HG02943 (cell line): ENCODE measurements at regions not wholly inside any gene's neighbourhood (a gene's known extent, or its start where the extent isn't known, plus 50 kb on each side); places are given as distances from the start of the nearest gene placed in this dataset.

Source experiments
- ATAC-seq: cut with Tn5 transposase; IDR thresholded peaks from one replicate; pipeline ENCODE4 v1.9.1; 2021; ENCODE audit warnings: mild to moderate bottlenecking, low read depth, moderate library complexity; ENCODE audit not compliant: unreplicated experiment

DNA sequence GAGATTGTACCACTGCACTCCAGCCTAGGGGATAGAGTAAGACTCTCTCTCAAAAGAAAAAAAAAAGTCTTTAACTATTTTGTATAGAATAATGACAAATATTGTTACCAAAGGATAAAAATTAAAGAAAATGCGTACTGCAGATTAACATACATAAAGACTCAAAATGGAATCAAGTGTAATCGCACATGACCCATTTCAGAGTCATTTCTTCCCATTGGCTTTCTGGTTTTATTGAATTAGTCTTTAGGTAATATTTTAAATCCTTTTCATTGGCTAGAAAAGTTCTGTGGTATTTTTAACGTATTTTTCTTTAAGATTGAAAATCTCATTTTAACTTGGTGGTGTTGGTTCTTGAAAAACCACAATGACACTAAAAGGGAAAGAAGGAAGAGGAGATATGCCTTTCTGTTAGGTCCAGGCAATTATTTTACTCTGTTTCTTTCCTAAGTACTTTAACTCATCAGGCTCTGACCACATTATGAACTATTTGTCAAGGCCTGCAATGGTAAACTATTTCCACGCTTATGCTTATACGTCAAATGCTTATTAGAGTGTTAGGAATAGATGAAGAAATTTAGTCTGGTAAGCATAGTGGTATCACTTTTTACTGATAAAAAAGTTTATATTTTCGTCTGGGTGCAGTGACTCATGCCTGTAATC, 52.3 kb downstream of the PLEKHG1 start:
- ATAC-seq = no peak

GRCh38 chr6:150652848-150653613, 53.3 kb downstream of the PLEKHG1 start:
- no peak for ATAC-seq

- ATAC-seq = no peak
Observed at GRCh38 chr6:150654608-150655007, 54.9 kb downstream of the PLEKHG1 start.

DNA sequence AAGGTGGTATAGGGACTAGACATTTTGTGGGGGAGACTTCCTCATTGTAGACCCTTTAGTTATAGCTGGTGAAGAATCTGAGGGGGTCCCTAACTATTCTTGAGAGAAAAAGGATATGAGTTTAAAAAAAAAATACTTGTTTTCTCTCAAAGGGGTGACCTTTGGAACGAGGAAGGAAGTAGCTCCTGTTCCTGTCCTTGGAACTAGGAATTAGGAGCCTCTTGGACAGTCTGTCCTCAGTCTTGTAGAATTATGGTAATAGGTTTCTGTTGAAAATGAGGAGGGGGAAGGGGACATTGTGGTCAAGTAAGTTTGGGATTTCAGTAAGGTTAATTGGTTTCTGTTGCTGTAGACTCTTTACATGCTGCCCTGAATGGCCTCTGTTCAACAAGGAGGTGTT, 56.5 kb downstream of the PLEKHG1 start:
- no peak for ATAC-seq

DNA sequence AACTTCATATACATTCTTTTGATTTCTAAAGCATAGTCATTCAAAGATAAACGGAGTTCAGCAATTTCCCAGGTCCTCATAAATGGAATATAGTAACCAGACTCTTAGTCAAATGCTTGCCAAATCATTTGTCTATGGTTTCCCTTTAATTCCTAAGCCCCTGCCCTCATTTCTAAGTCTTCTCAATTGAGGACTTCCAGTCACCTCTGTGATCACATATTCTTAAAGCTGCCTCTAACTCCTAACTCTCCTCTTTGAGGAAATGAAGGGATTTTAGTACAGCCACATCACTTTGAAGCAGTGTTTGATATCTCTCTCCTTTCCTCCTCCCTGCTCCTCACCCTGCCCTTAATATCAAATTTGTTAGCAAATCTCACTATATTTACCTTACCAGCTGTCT, 58.7 kb downstream of the PLEKHG1 start:
- ATAC-seq = no peak

DNA sequence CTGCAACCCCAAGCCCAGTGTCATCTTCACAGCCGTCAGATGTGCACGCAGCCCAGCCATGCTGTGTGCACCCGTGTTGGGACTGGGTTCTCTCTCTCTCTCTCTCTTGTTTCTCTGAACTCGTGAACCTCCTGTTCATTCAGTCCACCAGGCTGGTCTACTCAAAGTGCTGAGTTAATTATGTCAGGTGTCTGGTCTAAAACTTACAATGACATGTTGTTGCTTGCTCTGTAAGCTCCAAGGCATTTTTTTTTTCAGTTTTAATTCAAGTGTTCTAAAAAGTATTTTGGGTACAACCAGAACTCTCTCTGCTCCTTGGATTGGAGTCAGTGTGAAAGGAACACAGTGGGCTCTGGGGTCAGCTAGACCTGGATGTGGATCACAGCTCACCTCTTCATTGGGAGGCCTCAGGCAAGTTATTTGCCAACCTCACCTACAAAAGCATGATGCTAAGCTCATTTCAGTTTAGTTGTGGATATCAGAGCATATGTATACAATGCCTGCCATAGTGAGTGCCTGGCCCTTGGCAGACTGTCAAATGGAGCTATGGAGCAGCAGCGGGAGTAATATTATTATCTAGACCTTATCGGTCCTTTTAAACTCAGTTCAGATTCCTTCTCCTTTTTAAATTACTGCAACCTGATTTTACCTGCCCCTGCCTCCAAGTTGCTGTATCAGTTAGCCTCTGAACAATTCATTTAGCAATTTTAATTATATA, 59.5 kb downstream of the PLEKHG1 start:
- no peak for ATAC-seq

DNA sequence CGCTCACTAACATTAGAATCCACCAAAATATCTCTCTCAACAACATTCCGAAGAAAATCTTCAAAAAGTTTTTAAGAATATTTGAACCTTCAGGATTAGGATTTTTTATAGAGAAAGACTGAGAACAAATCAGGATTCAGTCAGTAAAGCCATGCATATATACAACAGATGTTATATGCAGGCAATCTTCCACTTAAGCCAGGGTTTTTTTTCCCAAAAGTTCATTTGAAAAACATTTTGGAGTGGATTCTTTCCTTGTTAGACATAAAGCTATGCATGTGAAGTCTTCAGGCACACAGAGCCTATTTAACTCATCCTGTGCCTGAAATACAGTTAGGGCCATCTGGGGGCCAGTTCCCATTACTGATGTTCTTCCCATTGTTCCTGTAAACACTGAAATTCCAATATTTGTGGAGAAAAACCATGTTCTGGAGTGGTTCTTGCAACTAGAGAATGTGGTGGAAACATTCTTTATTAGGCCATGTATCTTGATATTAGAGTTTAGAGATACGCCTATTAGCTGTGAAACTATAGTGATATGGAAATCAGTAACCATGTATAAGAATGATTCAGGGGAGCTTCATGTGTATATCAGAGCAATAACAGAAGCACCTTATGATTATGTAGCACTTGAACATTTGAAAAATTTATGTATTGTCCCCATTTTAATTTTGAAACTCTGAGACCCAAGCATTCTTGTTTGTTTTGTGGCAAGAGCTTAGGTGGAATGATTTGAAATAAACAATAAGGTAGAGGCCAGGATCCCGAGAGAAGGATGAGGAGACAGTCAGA, 61.7 kb downstream of the PLEKHG1 start:
- no peak for ATAC-seq

- ATAC-seq = no peak
Observed at GRCh38 chr6:150662814-150663213, 63.1 kb downstream of the PLEKHG1 start.

GRCh38 chr6:150664091-150664490, 64.4 kb downstream of the PLEKHG1 start:
- ATAC-seq = no peak

GRCh38 chr6:150666071-150666470, 66.4 kb downstream of the PLEKHG1 start:
- no peak for ATAC-seq

DNA sequence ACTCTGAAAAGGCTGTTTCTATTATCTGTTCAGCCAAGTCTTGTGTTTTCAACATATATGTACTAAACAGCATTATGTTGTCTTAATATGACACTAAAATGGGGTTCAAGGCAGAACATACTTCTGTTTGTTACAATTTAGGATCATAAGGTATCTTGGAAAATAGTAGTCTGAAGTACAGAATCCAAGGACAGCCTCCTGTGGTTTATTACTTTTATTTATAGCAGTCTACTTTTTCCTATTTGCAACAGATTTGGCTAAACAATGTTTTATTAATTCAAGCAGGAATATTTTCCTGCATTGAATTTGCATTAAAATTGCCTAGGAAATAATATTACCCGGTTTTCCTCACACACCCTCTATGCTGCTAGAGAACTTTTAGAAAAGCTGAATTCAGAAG, 67.7 kb downstream of the PLEKHG1 start:
- ATAC-seq = no peak

- ATAC-seq = no peak
Observed at GRCh38 chr6:150667977-150668716, 68.5 kb downstream of the PLEKHG1 start.

DNA sequence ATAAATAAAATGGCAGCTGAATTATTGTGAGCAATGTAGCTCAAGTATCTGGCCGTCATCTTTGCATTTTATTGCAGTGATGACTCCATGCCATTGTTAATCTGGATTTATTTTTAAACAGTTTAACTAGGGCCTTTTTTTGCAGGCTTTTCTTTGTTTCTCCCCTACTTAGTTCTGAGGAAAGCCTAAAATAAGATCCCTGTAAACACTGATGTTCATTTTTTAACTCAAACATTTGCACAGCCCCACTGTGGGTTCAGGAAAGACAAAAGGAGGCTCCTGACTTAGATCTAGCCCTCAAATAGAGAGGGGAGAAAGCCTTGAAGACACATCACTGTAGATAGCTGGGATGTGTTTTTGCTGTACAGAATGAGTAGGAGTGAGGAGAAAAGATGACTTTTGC, 69.2 kb downstream of the PLEKHG1 start:
- no peak for ATAC-seq

DNA sequence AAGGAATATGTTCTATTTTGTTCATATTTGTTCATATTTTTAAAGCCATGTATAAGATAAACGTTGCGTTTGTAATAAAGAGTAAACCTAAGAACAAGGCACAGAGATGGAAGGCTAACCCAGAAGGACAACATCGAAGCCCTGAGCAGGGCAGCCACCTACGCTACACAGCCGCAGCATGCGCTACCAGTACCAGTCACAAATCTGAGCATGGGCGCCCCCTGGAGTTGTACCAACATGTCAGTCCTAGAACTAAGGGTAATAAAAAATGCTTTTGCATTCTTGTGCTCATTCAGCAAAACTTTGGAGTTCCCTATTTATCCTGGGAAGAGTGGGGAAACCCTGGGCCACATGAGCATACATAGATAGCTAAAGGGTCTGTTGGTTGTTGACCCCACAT, 70.6 kb downstream of the PLEKHG1 start:
- ATAC-seq = no peak

DNA sequence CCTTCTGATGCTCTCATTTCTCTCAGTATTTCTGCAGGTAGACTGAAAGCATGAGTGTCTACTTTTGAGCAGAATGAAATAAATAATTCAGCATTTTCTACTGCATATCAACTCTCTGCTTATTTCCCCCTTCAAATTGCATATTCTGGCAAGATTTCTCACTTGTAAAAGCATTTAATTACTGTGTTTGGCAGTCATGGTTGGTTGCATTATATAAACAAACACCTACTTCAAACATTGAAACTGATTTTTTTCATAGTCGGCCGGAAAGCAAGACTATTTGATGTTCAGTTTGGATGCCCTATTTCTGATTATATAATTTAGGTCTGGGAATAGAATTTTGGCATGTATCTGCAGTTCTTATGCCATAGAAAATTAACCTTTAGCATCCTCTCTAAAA, 73.1 kb downstream of the PLEKHG1 start:
- ATAC-seq = no peak

DNA sequence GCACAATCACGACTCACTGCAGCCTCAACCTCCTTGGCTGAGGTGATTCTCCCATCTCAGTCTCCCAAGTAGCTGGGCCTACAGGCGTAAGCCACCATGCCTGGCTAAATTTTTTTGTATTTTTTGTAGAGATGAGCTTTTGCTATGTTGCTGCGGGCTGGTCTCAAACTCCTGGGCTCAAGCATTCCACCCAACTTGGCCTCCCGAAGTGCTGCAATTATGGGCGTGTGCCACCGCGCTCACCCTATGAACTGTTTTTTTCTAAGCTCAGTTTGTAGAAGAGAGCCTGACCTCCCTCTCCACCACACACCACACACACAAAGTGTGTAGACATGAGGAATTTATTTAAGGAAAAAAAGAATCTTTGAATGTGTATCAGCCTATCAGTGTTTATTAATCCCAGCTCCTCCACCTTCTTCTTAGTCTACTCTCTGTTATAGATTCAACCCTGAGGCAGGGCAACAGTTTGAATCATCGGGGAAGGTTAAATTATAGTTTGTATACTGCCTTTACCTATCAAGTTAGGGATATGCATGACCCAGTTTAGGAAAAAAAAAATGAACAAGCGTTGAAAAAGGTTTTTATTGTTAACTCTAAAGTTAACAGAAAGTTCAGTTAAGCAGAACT, 74.1 kb downstream of the PLEKHG1 start:
- ATAC-seq = no peak

DNA sequence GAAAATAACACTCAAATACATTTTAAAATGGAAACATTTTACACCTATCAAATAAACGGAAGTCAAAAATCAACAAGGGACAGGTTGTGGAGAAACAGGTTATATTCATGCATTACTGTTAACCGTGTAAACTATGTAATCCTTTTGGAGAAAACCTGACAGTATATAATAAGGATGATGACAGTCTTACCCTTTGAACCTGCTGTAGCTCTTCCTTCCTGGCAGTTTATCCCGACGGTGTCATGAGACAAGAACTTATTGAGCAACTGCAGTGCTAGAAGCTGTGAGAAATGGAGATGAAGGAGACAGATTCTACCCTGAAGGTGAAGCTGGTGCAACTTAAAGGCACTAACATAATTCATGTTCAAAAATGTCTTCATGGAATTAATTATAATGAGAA, 76.7 kb downstream of the PLEKHG1 start:
- ATAC-seq = no peak

- ATAC-seq = no peak
Observed at GRCh38 chr6:150676772-150677171, 77.1 kb downstream of the PLEKHG1 start.

GRCh38 chr6:150680510-150680909, 80.8 kb downstream of the PLEKHG1 start:
- no peak for ATAC-seq
